GM12878 (cell line): ENCODE measurements at regions not wholly inside any gene's neighbourhood (a gene's known extent, or its start where the extent isn't known, plus 50 kb on each side); places are given as distances from the start of the nearest gene placed in this dataset.

Experiments used
- ATAC-seq: fragments of 200-7000 bp; cut with Tn5 transposase; 3 replicates; pipeline ENCODE4 v1.9.1; 2020; ENCODE audit warnings: mild to moderate bottlenecking, moderate library complexity
- BruUV-seq: library from RNA; stranded (reverse); fragments of 400-500 nt; replicated peaks from 2 replicates; lab custom pipeline; 2021; lab: Mats Ljungman, UMichigan
- CTCF ChIA-PET: fragments of 300-600 bp; sonication (Branson Sonifier 250); formaldehyde crosslinking; extraction: SDS; loops from one replicate; lab custom pipeline; 2021; ENCODE audit warnings: inconsistent platforms; lab: Yijun Ruan, JAX
- POLR2A ChIA-PET: fragments of 350-600 bp; formaldehyde crosslinking; extraction: SDS; loops from one replicate; lab custom pipeline; 2021; ENCODE audit warnings: inconsistent platforms; lab: Charles Lee
- RAD21 ChIA-PET: fragments of 300-600 bp; sonication (Branson Sonifier 250); formaldehyde crosslinking; loops from one replicate; lab custom pipeline; 2023; ENCODE audit warnings: antibody characterized with exemption; ENCODE audit not compliant: unreplicated experiment; lab: Charles Lee
- SMC1A ChIA-PET: fragments of 300-600 bp; sonication (Branson Sonifier 250); formaldehyde crosslinking; loops from one replicate; lab custom pipeline; 2023; ENCODE audit not compliant: unreplicated experiment, uncharacterized antibody; lab: Charles Lee
- DNase-seq: peaks from one replicate; pipeline ENCODE4 v3.0.0-alpha.2; 2011; ENCODE audit warnings: low read depth, low spot score
- FAIRE-seq: peaks from 3 replicates; lab custom pipeline; 2011; peaks lifted over from hg19 to GRCh38; lab: Jason Lieb, UNC
- H2AFZ ChIP-seq: 2 replicates; pipeline ENCODE4 v1.6.0; 2011; ENCODE audit warnings: low read depth, low read length, control low read depth; ENCODE audit not compliant: control insufficient read depth
- H3K27ac ChIP-seq: 2 replicates; pipeline ENCODE4 v1.5.1; 2011; ENCODE audit warnings: control low read depth; ENCODE audit not compliant: control insufficient read depth, insufficient read depth
- H3K27me3 ChIP-seq, 2 experiments: replicated peaks in 1 of 2; 2 replicates each; pipeline versions ENCODE4 v1.6.0 to v1.6.1; 2011; ENCODE audit warnings: low read length in 1 of 2; ENCODE audit not compliant: control insufficient read depth in 2 of 2, insufficient read depth in 2 of 2
- H3K36me3 ChIP-seq, 2 experiments: 2 replicates each; pipeline ENCODE4 v1.5.1; 2011; ENCODE audit warnings: low read length in 1 of 2; ENCODE audit not compliant: control insufficient read depth in 2 of 2, insufficient read depth in 2 of 2
- H3K4me1 ChIP-seq: 2 replicates; pipeline ENCODE4 v1.6.1; 2011; ENCODE audit warnings: mild to moderate bottlenecking, low read length, moderate library complexity, mixed read lengths; ENCODE audit not compliant: control insufficient read depth, insufficient read depth
- H3K4me2 ChIP-seq: 2 replicates; pipeline ENCODE4 v1.6.0; 2011; ENCODE audit warnings: control low read depth; ENCODE audit not compliant: control insufficient read depth, insufficient read depth
- H3K4me3 ChIP-seq: fragments of 200-600 bp; sonication (generic); 2 replicates; pipeline ENCODE4 v1.5.1; 2016
- H3K79me2 ChIP-seq: 2 replicates; pipeline ENCODE4 v1.6.0; 2011; ENCODE audit warnings: low read length; ENCODE audit not compliant: control insufficient read depth, insufficient read depth
- H3K9ac ChIP-seq: 2 replicates; pipeline ENCODE4 v1.8.0; 2011; ENCODE audit warnings: low read length, control low read depth, mixed read lengths; ENCODE audit not compliant: control insufficient read depth, insufficient read depth
- H3K9me3 ChIP-seq: replicated peaks from 3 replicates; pipeline ENCODE4 v1.5.1; 2011; ENCODE audit warnings: mild to moderate bottlenecking, low read length; ENCODE audit not compliant: control insufficient read depth, insufficient read depth
- H4K20me1 ChIP-seq: 2 replicates; pipeline ENCODE4 v1.6.0; 2011; ENCODE audit not compliant: control insufficient read depth, insufficient read depth
- CHD4 ChIP-seq: fragments of 200-600 bp; sonication (generic); IDR thresholded peaks from 2 replicates; pipeline ENCODE4 v1.6.1; 2016; ENCODE audit warnings: mild to moderate bottlenecking
- CUX1 ChIP-seq: IDR thresholded peaks from 2 replicates; pipeline ENCODE4 v1.6.1; 2012; ENCODE audit warnings: improper control_type of control experiment, low read depth, low read length; ENCODE audit not compliant: insufficient replicate concordance
- ESRRA ChIP-seq: IDR thresholded peaks from 2 replicates; pipeline ENCODE4 v1.6.1; 2012; ENCODE audit warnings: mild to moderate bottlenecking, low read length, improper control_type of control experiment
- FOS ChIP-seq: IDR thresholded peaks from 3 replicates; pipeline ENCODE4 v1.6.1; 2011; ENCODE audit warnings: borderline replicate concordance; ENCODE audit not compliant: insufficient read length; ENCODE audit errors: extremely low read depth
- FOXM1 ChIP-seq: IDR thresholded peaks from 2 replicates; pipeline ENCODE4 v1.6.1; 2012; ENCODE audit warnings: low read depth, mild to moderate bottlenecking, inconsistent platforms, low read length, moderate library complexity
- MEF2A ChIP-seq: IDR thresholded peaks from 2 replicates; pipeline ENCODE4 v1.6.1; 2011; ENCODE audit warnings: low read depth, mild to moderate bottlenecking, low read length, moderate library complexity; ENCODE audit not compliant: insufficient read depth
- NFIC ChIP-seq: IDR thresholded peaks from 2 replicates; pipeline ENCODE4 v1.6.1; 2012; ENCODE audit warnings: low read depth, mild to moderate bottlenecking, inconsistent platforms, low read length, moderate library complexity
- PAX5 ChIP-seq: IDR thresholded peaks from 2 replicates; pipeline ENCODE4 v1.6.1; 2011; ENCODE audit warnings: low read depth, low read length, borderline replicate concordance
- PBX3 ChIP-seq: IDR thresholded peaks from 2 replicates; pipeline ENCODE4 v1.6.1; 2011; ENCODE audit warnings: mild to moderate bottlenecking, low read depth, low read length, moderate library complexity; ENCODE audit not compliant: insufficient replicate concordance
- PKNOX1 ChIP-seq: fragments of 450-650 bp; IDR thresholded peaks from 2 replicates; pipeline ENCODE4 v1.6.1; 2016; ENCODE audit warnings: mild to moderate bottlenecking
- POU2F2 ChIP-seq: IDR thresholded peaks from 3 replicates; pipeline ENCODE4 v1.6.1; 2011; ENCODE audit warnings: low read depth, mild to moderate bottlenecking, low read length, borderline replicate concordance
- WRNIP1 ChIP-seq: IDR thresholded peaks from 2 replicates; pipeline ENCODE4 v1.6.1; 2011; ENCODE audit warnings: low read depth, low read length, improper control_type of control experiment, borderline replicate concordance
- YBX1 ChIP-seq: fragments of 450-650 bp; IDR thresholded peaks from 2 replicates; pipeline ENCODE4 v1.6.1; 2016; ENCODE audit warnings: antibody characterized with exemption
- WGBS: methylation state at CpG from one replicate; pipeline ENCODE4 v1.1.6; 2016; ENCODE audit warnings: low lambda C conversion rate; ENCODE audit not compliant: insufficient replicate concordance, insufficient coverage; ENCODE audit errors: missing lambda C conversion rate; 5-methylcytosine and 5-hydroxymethylcytosine counted together
- in situ Hi-C: fragments of 300-500 bp; cut with MboI; formaldehyde crosslinking; loops from 9 replicates; pipeline ENCODE4 v1.14.3; 2018; ENCODE audit warnings: mixed read lengths
- intact Hi-C: fragments of 100-400 bp; cut with micrococcal nuclease; formaldehyde crosslinking; loops from one replicate; pipeline ENCODE4 v1.14.2; 2022; ENCODE audit not compliant: unreplicated experiment

- Histone ChIP-seq H3K27ac (no peak overlapping the region), H3K4me3 (no peak overlapping the region), H3K9me3 (no peaks in the 10 kb centered on the region), H3K4me2 (no peak overlapping the region), H3K27me3 (no peaks in the 10 kb centered on the region), H4K20me1 (no peaks in the 10 kb centered on the region), H2AFZ (no peak overlapping the region), H3K9ac (no peak overlapping the region), H3K36me3 (no peaks in the 10 kb centered on the region), H3K79me2 (no peaks in the 10 kb centered on the region), H3K4me1 (peaks cover 10% of the 10 kb centered on the region)
- SMC1A ChIA-PET, result no interaction called here
- in situ Hi-C loops (no loop called here), intact Hi-C loops (no loop called here)
- TF ChIP-seq YBX1 (no peak), PAX5 (no peak), PKNOX1 (no peak), POU2F2 (no peak), NFIC (no peak), WRNIP1 (no peak), MEF2A (no peak), FOS (no peak), FOXM1 (no peak), CUX1 (no peak), PBX3 (no peak), ESRRA (no peak), CHD4 (no peak)
- FAIRE-seq, result no peak
- ATAC-seq, result no peak
- no peak for DNase-seq
- 87% methylated on average over 12 of the region's 12 CpGs for WGBS
- CTCF ChIA-PET, result no interaction called here
- POLR2A ChIA-PET, result interaction anchor here (2.9 kb wide), 1 partner anchor 10 kb away, joined by 10 read pairs; no protein-coding TSS in a partner anchor
- RAD21 ChIA-PET, result no interaction called here
- BruUV-seq, result no TSS peak
These were observed 65.3 kb downstream of the VCPKMT start for GRCh38 chr14:50051106-50051505.
